GM12878 (cell line): ENCODE measurements at regions not wholly inside any gene's neighbourhood (a gene's known extent, or its start where the extent isn't known, plus 50 kb on each side); places are given as distances from the start of the nearest gene placed in this dataset.

Experiments
- ATAC-seq: fragments of 200-7000 bp; cut with Tn5 transposase; 3 replicates; pipeline ENCODE4 v1.9.1; 2020; ENCODE audit warnings: mild to moderate bottlenecking, moderate library complexity
- BruUV-seq: library from RNA; stranded (reverse); fragments of 400-500 nt; replicated peaks from 2 replicates; lab custom pipeline; 2021; lab: Mats Ljungman, UMichigan
- CTCF ChIA-PET: fragments of 300-600 bp; sonication (Branson Sonifier 250); formaldehyde crosslinking; extraction: SDS; loops from one replicate; lab custom pipeline; 2021; ENCODE audit warnings: inconsistent platforms; lab: Yijun Ruan, JAX
- POLR2A ChIA-PET: fragments of 350-600 bp; formaldehyde crosslinking; extraction: SDS; loops from one replicate; lab custom pipeline; 2021; ENCODE audit warnings: inconsistent platforms; lab: Charles Lee
- RAD21 ChIA-PET: fragments of 300-600 bp; sonication (Branson Sonifier 250); formaldehyde crosslinking; loops from one replicate; lab custom pipeline; 2023; ENCODE audit warnings: antibody characterized with exemption; ENCODE audit not compliant: unreplicated experiment; lab: Charles Lee
- SMC1A ChIA-PET: fragments of 300-600 bp; sonication (Branson Sonifier 250); formaldehyde crosslinking; loops from one replicate; lab custom pipeline; 2023; ENCODE audit not compliant: unreplicated experiment, uncharacterized antibody; lab: Charles Lee
- DNase-seq: peaks from one replicate; pipeline ENCODE4 v3.0.0-alpha.2; 2011; ENCODE audit warnings: low read depth, low spot score
- FAIRE-seq: peaks from 3 replicates; lab custom pipeline; 2011; peaks lifted over from hg19 to GRCh38; lab: Jason Lieb, UNC
- H2AFZ ChIP-seq: 2 replicates; pipeline ENCODE4 v1.6.0; 2011; ENCODE audit warnings: low read depth, low read length, control low read depth; ENCODE audit not compliant: control insufficient read depth
- H3K27ac ChIP-seq: 2 replicates; pipeline ENCODE4 v1.5.1; 2011; ENCODE audit warnings: control low read depth; ENCODE audit not compliant: control insufficient read depth, insufficient read depth
- H3K27me3 ChIP-seq, 2 experiments: replicated peaks in 1 of 2; 2 replicates each; pipeline versions ENCODE4 v1.6.0 to v1.6.1; 2011; ENCODE audit warnings: low read length in 1 of 2; ENCODE audit not compliant: control insufficient read depth in 2 of 2, insufficient read depth in 2 of 2
- H3K36me3 ChIP-seq, 2 experiments: 2 replicates each; pipeline ENCODE4 v1.5.1; 2011; ENCODE audit warnings: low read length in 1 of 2; ENCODE audit not compliant: control insufficient read depth in 2 of 2, insufficient read depth in 2 of 2
- H3K4me1 ChIP-seq: 2 replicates; pipeline ENCODE4 v1.6.1; 2011; ENCODE audit warnings: mild to moderate bottlenecking, low read length, moderate library complexity, mixed read lengths; ENCODE audit not compliant: control insufficient read depth, insufficient read depth
- H3K4me2 ChIP-seq: 2 replicates; pipeline ENCODE4 v1.6.0; 2011; ENCODE audit warnings: control low read depth; ENCODE audit not compliant: control insufficient read depth, insufficient read depth
- H3K4me3 ChIP-seq: fragments of 200-600 bp; sonication (generic); 2 replicates; pipeline ENCODE4 v1.5.1; 2016
- H3K79me2 ChIP-seq: 2 replicates; pipeline ENCODE4 v1.6.0; 2011; ENCODE audit warnings: low read length; ENCODE audit not compliant: control insufficient read depth, insufficient read depth
- H3K9ac ChIP-seq: 2 replicates; pipeline ENCODE4 v1.8.0; 2011; ENCODE audit warnings: low read length, control low read depth, mixed read lengths; ENCODE audit not compliant: control insufficient read depth, insufficient read depth
- H3K9me3 ChIP-seq: replicated peaks from 3 replicates; pipeline ENCODE4 v1.5.1; 2011; ENCODE audit warnings: mild to moderate bottlenecking, low read length; ENCODE audit not compliant: control insufficient read depth, insufficient read depth
- H4K20me1 ChIP-seq: 2 replicates; pipeline ENCODE4 v1.6.0; 2011; ENCODE audit not compliant: control insufficient read depth, insufficient read depth
- CBFB ChIP-seq: IDR thresholded peaks from 2 replicates; pipeline ENCODE4 v1.6.1; 2016; ENCODE audit warnings: antibody characterized with exemption, low read depth
- CBX5 ChIP-seq: sonication (generic); IDR thresholded peaks from 2 replicates; pipeline ENCODE4 v1.6.1; 2016; ENCODE audit warnings: low read depth, moderate library complexity, mild to moderate bottlenecking, inconsistent platforms
- ETV6 ChIP-seq, 2 experiments: fragments of 450-650 bp in 1 of 2; IDR thresholded peaks in 1 of 2; conservative IDR thresholded peaks in 1 of 2; 2 replicates each; pipeline ENCODE4 v1.6.1; 2014; ENCODE audit warnings: antibody characterized with exemption in 1 of 2, borderline replicate concordance in 1 of 2, low read depth in 1 of 2, mild to moderate bottlenecking in 1 of 2, moderate library complexity in 1 of 2
- GABPA ChIP-seq: IDR thresholded peaks from 2 replicates; pipeline ENCODE4 v1.6.1; 2014; ENCODE audit warnings: antibody characterized with exemption, low read depth, mild to moderate bottlenecking, inconsistent platforms
- HCFC1 ChIP-seq: fragments of 150-350 bp; IDR thresholded peaks from 2 replicates; pipeline ENCODE4 v1.6.1; 2014; ENCODE audit warnings: low read length
- HDGF ChIP-seq: fragments of 450-650 bp; IDR thresholded peaks from 2 replicates; pipeline ENCODE4 v1.6.1; 2016; ENCODE audit warnings: antibody characterized with exemption
- IKZF1 ChIP-seq: fragments of 450-650 bp; conservative IDR thresholded peaks from 2 replicates; pipeline ENCODE4 v1.6.1; 2017; ENCODE audit warnings: antibody characterized with exemption, mild to moderate bottlenecking
- KLF5 ChIP-seq: fragments of 450-650 bp; IDR thresholded peaks from 2 replicates; pipeline ENCODE4 v1.6.1; 2014; ENCODE audit warnings: mild to moderate bottlenecking; ENCODE audit not compliant: partially characterized antibody
- NR2C2 ChIP-seq: IDR thresholded peaks from 2 replicates; pipeline ENCODE4 v1.6.1; 2011; ENCODE audit warnings: borderline replicate concordance, low read depth; ENCODE audit not compliant: control insufficient read depth, insufficient read length
- RFX5 ChIP-seq: IDR thresholded peaks from 2 replicates; pipeline ENCODE4 v1.6.1; 2011; ENCODE audit warnings: low read depth, low read length, improper control_type of control experiment
- SMAD1 ChIP-seq: fragments of 450-650 bp; IDR thresholded peaks from 2 replicates; pipeline ENCODE4 v1.6.1; 2018; ENCODE audit warnings: mild to moderate bottlenecking, low read depth; ENCODE audit not compliant: partially characterized antibody
- SUPT20H ChIP-seq: IDR thresholded peaks from 2 replicates; pipeline ENCODE4 v1.6.1; 2011; ENCODE audit warnings: low read depth, mild to moderate bottlenecking, low read length, moderate library complexity, borderline replicate concordance; ENCODE audit not compliant: control insufficient read depth
- TAF1 ChIP-seq: IDR thresholded peaks from 2 replicates; pipeline ENCODE4 v1.6.1; 2011; ENCODE audit warnings: mild to moderate bottlenecking, low read depth, low read length, borderline replicate concordance
- YBX1 ChIP-seq: fragments of 450-650 bp; IDR thresholded peaks from 2 replicates; pipeline ENCODE4 v1.6.1; 2016; ENCODE audit warnings: antibody characterized with exemption
- ZBED1 ChIP-seq: IDR thresholded peaks from 2 replicates; pipeline ENCODE4 v1.6.1; 2016; ENCODE audit warnings: borderline replicate concordance
- ZNF24 ChIP-seq: fragments of 450-650 bp; IDR thresholded peaks from 2 replicates; pipeline ENCODE4 v1.6.1; 2017; ENCODE audit warnings: antibody characterized with exemption, mild to moderate bottlenecking
- WGBS: methylation state at CpG from one replicate; pipeline ENCODE4 v1.1.6; 2016; ENCODE audit warnings: low lambda C conversion rate; ENCODE audit not compliant: insufficient replicate concordance, insufficient coverage; ENCODE audit errors: missing lambda C conversion rate; 5-methylcytosine and 5-hydroxymethylcytosine counted together
- in situ Hi-C: fragments of 300-500 bp; cut with MboI; formaldehyde crosslinking; loops from 9 replicates; pipeline ENCODE4 v1.14.3; 2018; ENCODE audit warnings: mixed read lengths
- intact Hi-C: fragments of 100-400 bp; cut with micrococcal nuclease; formaldehyde crosslinking; loops from one replicate; pipeline ENCODE4 v1.14.2; 2022; ENCODE audit not compliant: unreplicated experiment
- TF ChIP-seq, protein P1 (sequence below): IDR thresholded peaks from 2 replicates; pipeline ENCODE4 v1.6.1; 2012; ENCODE audit warnings: improper control_type of control experiment, low read depth, low read length; ENCODE audit not compliant: insufficient replicate concordance
- TF ChIP-seq, protein P2 (sequence below): IDR thresholded peaks from 2 replicates; pipeline ENCODE4 v1.6.1; 2012; ENCODE audit warnings: low read length, inconsistent platforms

DNA sequence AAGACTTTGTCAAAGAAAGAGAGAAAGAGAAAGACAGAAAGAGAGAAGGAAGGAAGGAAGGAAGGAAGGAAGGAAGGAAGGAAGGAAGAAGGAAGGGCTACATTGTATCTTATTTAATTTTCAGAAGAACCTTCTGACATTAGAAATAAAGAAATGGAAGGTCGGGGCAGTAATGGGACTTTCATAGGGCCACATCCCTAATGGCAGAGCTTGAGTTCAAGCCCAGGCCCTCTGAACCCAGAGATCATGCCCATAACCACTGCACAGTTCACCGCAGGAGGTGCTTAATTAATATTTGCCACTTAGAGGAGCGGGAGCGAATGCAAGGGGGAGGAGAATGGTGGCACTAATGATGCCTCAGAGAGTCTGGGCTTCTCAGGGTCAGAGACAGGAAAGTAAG lies 233.3 kb downstream of the MN1 start (continued):
- TF ChIP-seq, protein P1, sequence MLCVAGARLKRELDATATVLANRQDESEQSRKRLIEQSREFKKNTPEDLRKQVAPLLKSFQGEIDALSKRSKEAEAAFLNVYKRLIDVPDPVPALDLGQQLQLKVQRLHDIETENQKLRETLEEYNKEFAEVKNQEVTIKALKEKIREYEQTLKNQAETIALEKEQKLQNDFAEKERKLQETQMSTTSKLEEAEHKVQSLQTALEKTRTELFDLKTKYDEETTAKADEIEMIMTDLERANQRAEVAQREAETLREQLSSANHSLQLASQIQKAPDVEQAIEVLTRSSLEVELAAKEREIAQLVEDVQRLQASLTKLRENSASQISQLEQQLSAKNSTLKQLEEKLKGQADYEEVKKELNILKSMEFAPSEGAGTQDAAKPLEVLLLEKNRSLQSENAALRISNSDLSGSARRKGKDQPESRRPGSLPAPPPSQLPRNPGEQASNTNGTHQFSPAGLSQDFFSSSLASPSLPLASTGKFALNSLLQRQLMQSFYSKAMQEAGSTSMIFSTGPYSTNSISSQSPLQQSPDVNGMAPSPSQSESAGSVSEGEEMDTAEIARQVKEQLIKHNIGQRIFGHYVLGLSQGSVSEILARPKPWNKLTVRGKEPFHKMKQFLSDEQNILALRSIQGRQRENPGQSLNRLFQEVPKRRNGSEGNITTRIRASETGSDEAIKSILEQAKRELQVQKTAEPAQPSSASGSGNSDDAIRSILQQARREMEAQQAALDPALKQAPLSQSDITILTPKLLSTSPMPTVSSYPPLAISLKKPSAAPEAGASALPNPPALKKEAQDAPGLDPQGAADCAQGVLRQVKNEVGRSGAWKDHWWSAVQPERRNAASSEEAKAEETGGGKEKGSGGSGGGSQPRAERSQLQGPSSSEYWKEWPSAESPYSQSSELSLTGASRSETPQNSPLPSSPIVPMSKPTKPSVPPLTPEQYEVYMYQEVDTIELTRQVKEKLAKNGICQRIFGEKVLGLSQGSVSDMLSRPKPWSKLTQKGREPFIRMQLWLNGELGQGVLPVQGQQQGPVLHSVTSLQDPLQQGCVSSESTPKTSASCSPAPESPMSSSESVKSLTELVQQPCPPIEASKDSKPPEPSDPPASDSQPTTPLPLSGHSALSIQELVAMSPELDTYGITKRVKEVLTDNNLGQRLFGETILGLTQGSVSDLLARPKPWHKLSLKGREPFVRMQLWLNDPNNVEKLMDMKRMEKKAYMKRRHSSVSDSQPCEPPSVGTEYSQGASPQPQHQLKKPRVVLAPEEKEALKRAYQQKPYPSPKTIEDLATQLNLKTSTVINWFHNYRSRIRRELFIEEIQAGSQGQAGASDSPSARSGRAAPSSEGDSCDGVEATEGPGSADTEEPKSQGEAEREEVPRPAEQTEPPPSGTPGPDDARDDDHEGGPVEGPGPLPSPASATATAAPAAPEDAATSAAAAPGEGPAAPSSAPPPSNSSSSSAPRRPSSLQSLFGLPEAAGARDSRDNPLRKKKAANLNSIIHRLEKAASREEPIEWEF = no peak
- no peak for TF ChIP-seq ZNF24
- TF ChIP-seq TAF1 = no peak
- no peak for TF ChIP-seq KLF5

DNA sequence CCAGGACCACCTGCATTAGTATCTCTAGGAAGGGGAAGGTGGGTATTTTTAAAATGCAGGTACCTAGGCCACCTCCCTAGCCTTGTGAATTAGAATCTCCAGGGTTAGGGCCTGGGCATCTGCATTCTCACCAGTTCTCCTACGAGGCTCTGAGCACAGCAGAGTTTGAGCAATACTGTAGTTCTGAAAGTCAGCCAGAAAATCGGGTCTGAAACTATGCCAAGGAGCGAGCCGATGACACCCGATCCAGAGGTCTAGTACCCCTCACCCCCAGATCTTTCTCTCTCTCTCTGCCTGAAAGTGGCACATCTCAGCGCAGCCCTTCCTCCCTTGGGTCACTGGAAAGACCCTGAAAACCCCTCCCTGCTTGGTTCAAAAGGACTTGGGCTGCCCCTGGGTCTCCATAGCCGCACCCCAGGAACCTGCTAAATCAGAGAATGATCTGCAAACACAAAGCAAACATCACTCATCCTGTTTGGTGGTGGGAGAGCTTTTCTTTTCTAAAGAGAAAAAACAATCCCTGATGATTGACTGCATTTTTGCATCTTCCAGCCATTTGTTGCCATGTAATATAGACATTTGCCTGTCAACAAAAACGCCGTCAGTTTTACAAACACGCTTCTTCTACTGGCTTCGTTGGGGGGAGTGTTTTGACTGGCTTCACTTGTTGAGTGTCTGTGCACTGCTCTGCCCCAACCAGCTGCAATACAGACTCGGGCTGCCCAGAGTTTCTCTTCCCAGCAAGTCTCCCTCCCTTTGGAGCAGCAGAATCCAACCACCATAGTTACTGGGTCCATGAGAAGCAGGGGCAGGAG lies 229.9 kb downstream of the MN1 start:
- H3K4me3 ChIP-seq = no peak overlapping the region
- intact Hi-C loops (no loop called here), in situ Hi-C loops (no loop called here)
- BruUV-seq = no TSS peak
- H3K4me1 ChIP-seq = no peaks in the 10 kb centered on the region
- FAIRE-seq (no peak), DNase-seq (no peak), ATAC-seq (no peak)
- CTCF ChIA-PET = interaction anchor here (0.8 kb wide), 1 partner anchor 32 kb away, joined by 3 read pairs; no protein-coding TSS in a partner anchor
- POLR2A ChIA-PET = no interaction called here
- H3K27me3 ChIP-seq = peaks cover 0 to 1% of the 10 kb centered on the region in 2 experiments; a peak in 2 of 4 replicates
- no peaks in the 10 kb centered on the region for H3K79me2 ChIP-seq
- H3K9me3 ChIP-seq = no peaks in the 10 kb centered on the region
- H3K36me3 ChIP-seq = no peaks in the 10 kb centered on the region
- RAD21 ChIA-PET = no interaction called here
- H3K9ac ChIP-seq = no peak overlapping the region
- no peak overlapping the region for H3K4me2 ChIP-seq
- H3K27ac ChIP-seq = no peak overlapping the region
- SMC1A ChIA-PET = no interaction called here
- no peaks in the 10 kb centered on the region for H4K20me1 ChIP-seq
- 35% methylated on average over 12 of the region's 12 CpGs for WGBS
- no peak overlapping the region for H2AFZ ChIP-seq
- TF ChIP-seq CBX5 = no peak
- TF ChIP-seq IKZF1 = no peak
- no peak for TF ChIP-seq SMAD1
- no peak for TF ChIP-seq YBX1
- no peak for TF ChIP-seq TAF1
- no peak for TF ChIP-seq HCFC1
- TF ChIP-seq CBFB = no peak
- no peak for TF ChIP-seq HDGF
- TF ChIP-seq ETV6 (conservative IDR thresholded peaks at IDR 0.05 in 1 of 2, IDR thresholded peaks at IDR 0.05 in 1 of 2; ENCODE audit: borderline replicate concordance in 1 of 2, low read depth in 1 of 2) = no peak
- TF ChIP-seq NR2C2 = no peak
- TF ChIP-seq, protein P2, sequence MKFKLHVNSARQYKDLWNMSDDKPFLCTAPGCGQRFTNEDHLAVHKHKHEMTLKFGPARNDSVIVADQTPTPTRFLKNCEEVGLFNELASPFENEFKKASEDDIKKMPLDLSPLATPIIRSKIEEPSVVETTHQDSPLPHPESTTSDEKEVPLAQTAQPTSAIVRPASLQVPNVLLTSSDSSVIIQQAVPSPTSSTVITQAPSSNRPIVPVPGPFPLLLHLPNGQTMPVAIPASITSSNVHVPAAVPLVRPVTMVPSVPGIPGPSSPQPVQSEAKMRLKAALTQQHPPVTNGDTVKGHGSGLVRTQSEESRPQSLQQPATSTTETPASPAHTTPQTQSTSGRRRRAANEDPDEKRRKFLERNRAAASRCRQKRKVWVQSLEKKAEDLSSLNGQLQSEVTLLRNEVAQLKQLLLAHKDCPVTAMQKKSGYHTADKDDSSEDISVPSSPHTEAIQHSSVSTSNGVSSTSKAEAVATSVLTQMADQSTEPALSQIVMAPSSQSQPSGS = no peak
- TF ChIP-seq SUPT20H = no peak
- TF ChIP-seq GABPA = no peak
- no peak for TF ChIP-seq ZBED1
- no peak for TF ChIP-seq RFX5
